ENCODE measurements at regions not wholly inside any gene's neighbourhood (a gene's known extent, or its start where the extent isn't known, plus 50 kb on each side); places are given as distances from the start of the nearest gene placed in this dataset.

GRCh38 chr4:151459375-151459774 is 50.4 kb downstream of the FHIP1A start:
- Histone ChIP-seq H3K56ac (ENCODE audit: extremely low read depth, insufficient read depth, low read length) (no peak overlapping the region), H2BK5ac (ENCODE audit: low read depth, low read length, poor library complexity, severe bottlenecking) (no peak overlapping the region), H3K23ac (ENCODE audit: low read depth, low read length) (no peak overlapping the region), H3K4me2 (ENCODE audit: low read depth, low read length) (no peak overlapping the region), H3K18ac (ENCODE audit: low read depth, low read length) (no peak overlapping the region), H2AK9ac (replicated peaks; ENCODE audit: low read depth, low read length, poor library complexity) (no peak overlapping the region), H3K14ac (replicated peaks; ENCODE audit: low read depth, low read length) (no peak overlapping the region), H4K8ac (ENCODE audit: low read depth in 2 of 2, low read length in 2 of 2) (no peak overlapping the region), H2BK15ac (ENCODE audit: low read depth, low read length) (no peak overlapping the region), H2AFZ (replicated peaks; ENCODE audit: low read length, poor library complexity) (no peak overlapping the region), H3K9me3 (ENCODE audit: control insufficient read depth, insufficient read depth, low read length) (no peaks in the 10 kb centered on the region), H3K36me3 (ENCODE audit: control insufficient read depth, insufficient read depth, low read length) (no peaks in the 10 kb centered on the region), H2BK120ac (ENCODE audit: low read depth, low read length) (no peak overlapping the region), H4K91ac (ENCODE audit: insufficient read depth, low read depth, low read length) (no peak overlapping the region), H3K79me1 (ENCODE audit: low read depth in 1 of 2, low read length in 2 of 2) (no peaks in the 10 kb centered on the region), H3K27me3 (ENCODE audit: control insufficient read depth, insufficient read depth, low read length) (peaks cover 16% of the 10 kb centered on the region; the same call in 1 of the 2 replicates), H3K4ac (ENCODE audit: low read depth, low read length) (no peak overlapping the region), H3K4me3 (ENCODE audit: insufficient read depth, low read depth, low read length) (no peak overlapping the region), H4K20me1 (ENCODE audit: insufficient read depth, low read length) (no peaks in the 10 kb centered on the region), H3K4me1 (ENCODE audit: control insufficient read depth, insufficient read depth, low read length) (no peaks in the 10 kb centered on the region), H2BK20ac (ENCODE audit: low read depth, low read length) (no peak overlapping the region), H3K9me1 (ENCODE audit: insufficient read depth, low read length) (no peaks in the 10 kb centered on the region), H2AK5ac (ENCODE audit: low read depth, low read length) (no peak overlapping the region), H3K27ac (ENCODE audit: insufficient read depth, low read length) (no peak overlapping the region), H3K9ac (ENCODE audit: low read depth, low read length) (no peak overlapping the region), H4K5ac (ENCODE audit: low read depth, low read length) (no peak overlapping the region)
- in situ Hi-C loops (cut with MboI; ENCODE audit: low sequenced_read_pairs): no loop called here
- ATAC-seq (ENCODE audit: low read depth): no peak
- TF ChIP-seq MAFK (IDR thresholded peaks at IDR 0.05; ENCODE audit: low read depth, low read length): no peak
- TF ChIP-seq SMC3 (IDR thresholded peaks at IDR 0.05; ENCODE audit: low read depth, low read length): no peak
- TF ChIP-seq NFE2L2 (IDR thresholded peaks at IDR 0.05; ENCODE audit: low read depth, low read length): no peak
- no peak for TF ChIP-seq CEBPB (IDR thresholded peaks at IDR 0.05; ENCODE audit: low read depth, low read length)
- TF ChIP-seq RCOR1 (IDR thresholded peaks at IDR 0.05; ENCODE audit: insufficient replicate concordance, low read length): no peak
- TF ChIP-seq, protein P1, sequence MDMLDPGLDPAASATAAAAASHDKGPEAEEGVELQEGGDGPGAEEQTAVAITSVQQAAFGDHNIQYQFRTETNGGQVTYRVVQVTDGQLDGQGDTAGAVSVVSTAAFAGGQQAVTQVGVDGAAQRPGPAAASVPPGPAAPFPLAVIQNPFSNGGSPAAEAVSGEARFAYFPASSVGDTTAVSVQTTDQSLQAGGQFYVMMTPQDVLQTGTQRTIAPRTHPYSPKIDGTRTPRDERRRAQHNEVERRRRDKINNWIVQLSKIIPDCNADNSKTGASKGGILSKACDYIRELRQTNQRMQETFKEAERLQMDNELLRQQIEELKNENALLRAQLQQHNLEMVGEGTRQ (IDR thresholded peaks at IDR 0.05; ENCODE audit: low read depth, low read length): no peak
- TF ChIP-seq ELK1 (IDR thresholded peaks at IDR 0.05; ENCODE audit: borderline replicate concordance, low read depth, low read length): no peak
- TF ChIP-seq RAD21 (IDR thresholded peaks at IDR 0.05; ENCODE audit: low read length): no peak
- no peak for TF ChIP-seq MAZ (IDR thresholded peaks at IDR 0.05; ENCODE audit: borderline replicate concordance, low read depth, low read length)
- TF ChIP-seq FOS (IDR thresholded peaks at IDR 0.05; ENCODE audit: low read depth, low read length): no peak
- no peak for TF ChIP-seq MXI1 (IDR thresholded peaks at IDR 0.05; ENCODE audit: borderline replicate concordance, low read depth, low read length)
- no peak for TF ChIP-seq CTCF (conservative IDR thresholded peaks at IDR 0.05; ENCODE audit: low read depth, low read length)
- no peak for TF ChIP-seq POLR2A (IDR thresholded peaks at IDR 0.05; ENCODE audit: low read depth, low read length)
- no peak for TF ChIP-seq BHLHE40 (IDR thresholded peaks at IDR 0.05; ENCODE audit: low read depth, low read length)
- DNase-seq: no peak
- BruUV-seq (replicated peaks): no TSS peak
- intact Hi-C loops (cut with micrococcal nuclease): no loop called here
- dilution Hi-C loops (cut with HindIII; ENCODE audit: low sequenced_read_pairs, unreplicated experiment): no loop called here
- WGBS, 2 experiments (ENCODE audit: extremely low coverage in 2 of 2, insufficient read length in 1 of 2): no CpG with 5 or more reads among the region's 5 CpGs
- ChIA-PET POLR2A (ENCODE audit: unreplicated experiment) (no interaction called here), CTCF (no interaction called here)

All from IMR-90 (cell line).